SK-N-SH (cell line): ENCODE measurements at regions not wholly inside any gene's neighbourhood (a gene's known extent, or its start where the extent isn't known, plus 50 kb on each side); places are given as distances from the start of the nearest gene placed in this dataset.

Source experiments
- EP300 ChIP-seq, 2 experiments: IDR thresholded peaks; 2 replicates each; pipeline versions ENCODE4 v1.4.0 to v1.6.1; 2012; ENCODE audit warnings: borderline replicate concordance in 1 of 2, low read depth in 1 of 2, low read length in 1 of 2
- SIN3A ChIP-seq: IDR thresholded peaks from 2 replicates; pipeline ENCODE4 v1.6.1; 2012; ENCODE audit warnings: low read depth, mild to moderate bottlenecking, low read length, moderate library complexity, borderline replicate concordance
- USF1 ChIP-seq: IDR thresholded peaks from 2 replicates; pipeline ENCODE4 v1.4.0; 2012; ENCODE audit warnings: low read depth, borderline replicate concordance
- YY1 ChIP-seq: IDR thresholded peaks from 2 replicates; pipeline ENCODE4 v1.4.0; 2012; ENCODE audit warnings: low read depth, mild to moderate bottlenecking
- TF ChIP-seq, protein P1 (sequence below): fragments of 200-600 bp; sonication (generic); IDR thresholded peaks from 2 replicates; pipeline ENCODE4 v1.6.1; 2017; ENCODE audit warnings: antibody characterized with exemption, mild to moderate bottlenecking, moderate library complexity

DNA sequence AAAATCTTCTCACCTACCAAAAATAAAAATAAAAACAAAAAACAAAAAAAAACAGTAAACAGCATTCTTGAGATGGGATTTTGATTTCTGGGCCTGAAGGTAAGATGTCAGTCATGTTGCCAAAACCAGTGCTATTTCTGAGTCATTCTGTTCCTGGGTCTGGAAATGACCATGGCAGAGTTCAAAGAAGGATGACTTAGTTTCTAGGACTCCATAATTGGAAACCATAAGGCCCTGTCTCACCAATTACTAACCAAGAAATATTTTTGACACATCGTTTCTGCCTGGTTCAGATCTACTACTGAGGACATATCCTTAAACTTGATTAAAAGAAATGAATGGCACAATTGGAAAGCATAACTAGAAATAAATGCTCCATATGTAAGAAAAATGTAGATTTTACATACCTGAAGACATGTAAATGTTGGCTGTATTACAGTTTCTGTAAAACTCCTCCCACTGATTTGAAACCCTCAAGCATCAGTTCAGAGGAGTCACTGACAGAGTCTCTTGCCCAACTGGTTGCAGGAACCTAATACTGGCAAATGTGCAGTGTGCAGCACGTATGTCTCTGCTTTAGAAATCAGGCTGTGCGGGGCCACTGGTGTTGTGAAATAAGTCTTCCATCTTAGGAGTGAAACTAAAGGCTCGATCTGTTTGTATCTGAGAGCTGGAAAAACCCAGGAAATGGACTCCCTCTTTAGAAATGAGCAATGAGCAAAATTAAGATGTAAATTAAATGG, 84.8 kb upstream of the EGR2 start:
- no peak for TF ChIP-seq YY1
- TF ChIP-seq, protein P1, sequence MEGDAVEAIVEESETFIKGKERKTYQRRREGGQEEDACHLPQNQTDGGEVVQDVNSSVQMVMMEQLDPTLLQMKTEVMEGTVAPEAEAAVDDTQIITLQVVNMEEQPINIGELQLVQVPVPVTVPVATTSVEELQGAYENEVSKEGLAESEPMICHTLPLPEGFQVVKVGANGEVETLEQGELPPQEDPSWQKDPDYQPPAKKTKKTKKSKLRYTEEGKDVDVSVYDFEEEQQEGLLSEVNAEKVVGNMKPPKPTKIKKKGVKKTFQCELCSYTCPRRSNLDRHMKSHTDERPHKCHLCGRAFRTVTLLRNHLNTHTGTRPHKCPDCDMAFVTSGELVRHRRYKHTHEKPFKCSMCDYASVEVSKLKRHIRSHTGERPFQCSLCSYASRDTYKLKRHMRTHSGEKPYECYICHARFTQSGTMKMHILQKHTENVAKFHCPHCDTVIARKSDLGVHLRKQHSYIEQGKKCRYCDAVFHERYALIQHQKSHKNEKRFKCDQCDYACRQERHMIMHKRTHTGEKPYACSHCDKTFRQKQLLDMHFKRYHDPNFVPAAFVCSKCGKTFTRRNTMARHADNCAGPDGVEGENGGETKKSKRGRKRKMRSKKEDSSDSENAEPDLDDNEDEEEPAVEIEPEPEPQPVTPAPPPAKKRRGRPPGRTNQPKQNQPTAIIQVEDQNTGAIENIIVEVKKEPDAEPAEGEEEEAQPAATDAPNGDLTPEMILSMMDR: no peak
- TF ChIP-seq SIN3A: no peak
- TF ChIP-seq EP300 (IDR thresholded peaks at IDR 0.05; ENCODE audit: borderline replicate concordance in 1 of 2, low read depth in 1 of 2, low read length in 1 of 2): no peak
- TF ChIP-seq USF1: no peak
